ENCODE measurements at regions not wholly inside any gene's neighbourhood (a gene's known extent, or its start where the extent isn't known, plus 50 kb on each side); places are given as distances from the start of the nearest gene placed in this dataset.

- 84 to 85% methylated on average over 7 of the region's 7 CpGs for WGBS, 2 donors
- H3K4me3 ChIP-seq = no peak overlapping the region
- H3K9me3 ChIP-seq = peaks cover 0 to 46% (median 17%) of the 10 kb centered on the region in 11 donors
- DNase-seq = no peak
- H3K4me1 ChIP-seq = peaks cover 0 to 5% (median 0%) of the 10 kb centered on the region in 9 donors
- intact Hi-C loops (cut with DNase I) = loop anchor here in 1 of 10 donors (5.0 kb wide), 1 partner anchor 34 kb away; no protein-coding TSS in a partner anchor
- H3K36me3 ChIP-seq = no peaks in the 10 kb centered on the region
- no peak overlapping the region for H3K27ac ChIP-seq
- no peaks in the 10 kb centered on the region for H3K27me3 ChIP-seq
- no peak for ATAC-seq
- TF ChIP-seq, protein P1, sequence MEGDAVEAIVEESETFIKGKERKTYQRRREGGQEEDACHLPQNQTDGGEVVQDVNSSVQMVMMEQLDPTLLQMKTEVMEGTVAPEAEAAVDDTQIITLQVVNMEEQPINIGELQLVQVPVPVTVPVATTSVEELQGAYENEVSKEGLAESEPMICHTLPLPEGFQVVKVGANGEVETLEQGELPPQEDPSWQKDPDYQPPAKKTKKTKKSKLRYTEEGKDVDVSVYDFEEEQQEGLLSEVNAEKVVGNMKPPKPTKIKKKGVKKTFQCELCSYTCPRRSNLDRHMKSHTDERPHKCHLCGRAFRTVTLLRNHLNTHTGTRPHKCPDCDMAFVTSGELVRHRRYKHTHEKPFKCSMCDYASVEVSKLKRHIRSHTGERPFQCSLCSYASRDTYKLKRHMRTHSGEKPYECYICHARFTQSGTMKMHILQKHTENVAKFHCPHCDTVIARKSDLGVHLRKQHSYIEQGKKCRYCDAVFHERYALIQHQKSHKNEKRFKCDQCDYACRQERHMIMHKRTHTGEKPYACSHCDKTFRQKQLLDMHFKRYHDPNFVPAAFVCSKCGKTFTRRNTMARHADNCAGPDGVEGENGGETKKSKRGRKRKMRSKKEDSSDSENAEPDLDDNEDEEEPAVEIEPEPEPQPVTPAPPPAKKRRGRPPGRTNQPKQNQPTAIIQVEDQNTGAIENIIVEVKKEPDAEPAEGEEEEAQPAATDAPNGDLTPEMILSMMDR (IDR thresholded peaks at IDR 0.05) = no peak
Observed at GRCh38 chr7:80563561-80564327, 51.9 kb upstream of the GNAT3 start.

DNA sequence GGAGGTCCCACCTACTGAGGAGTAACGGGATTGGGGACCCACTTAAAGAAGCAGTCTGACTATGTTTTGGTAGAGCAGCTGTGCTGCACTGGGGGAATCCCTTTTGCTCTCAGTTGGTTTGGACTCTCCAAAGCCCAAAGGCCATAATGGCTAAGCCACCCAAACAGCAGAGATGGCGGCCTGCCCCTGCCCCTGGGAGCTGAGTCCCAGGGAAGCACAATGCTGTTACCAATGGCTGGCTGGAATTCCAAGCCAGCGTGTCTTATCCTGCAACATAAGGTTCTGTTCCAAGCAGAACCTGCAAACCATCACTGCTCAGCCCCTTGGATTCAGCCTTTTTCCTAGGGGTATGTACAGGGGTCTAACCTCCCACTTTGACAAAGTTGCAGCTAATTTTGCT, 53.7 kb upstream of the GNAT3 start:
- DNase-seq = no peak
- WGBS, 2 donors = 98 to 100% methylated on average over 3 of the region's 3 CpGs
- ATAC-seq = no peak
- Histone ChIP-seq H3K4me1 (peaks cover 0 to 6% (median 0%) of the 10 kb centered on the region in 9 donors), H3K9me3 (peaks cover 0 to 28% (median 17%) of the 10 kb centered on the region in 11 donors), H3K27ac (no peak overlapping the region), H3K36me3 (no peaks in the 10 kb centered on the region), H3K27me3 (no peaks in the 10 kb centered on the region), H3K4me3 (no peak overlapping the region)
- TF ChIP-seq, protein P1 (IDR thresholded peaks at IDR 0.05) = no peak
- intact Hi-C loops (cut with DNase I) = no loop called here

DNA sequence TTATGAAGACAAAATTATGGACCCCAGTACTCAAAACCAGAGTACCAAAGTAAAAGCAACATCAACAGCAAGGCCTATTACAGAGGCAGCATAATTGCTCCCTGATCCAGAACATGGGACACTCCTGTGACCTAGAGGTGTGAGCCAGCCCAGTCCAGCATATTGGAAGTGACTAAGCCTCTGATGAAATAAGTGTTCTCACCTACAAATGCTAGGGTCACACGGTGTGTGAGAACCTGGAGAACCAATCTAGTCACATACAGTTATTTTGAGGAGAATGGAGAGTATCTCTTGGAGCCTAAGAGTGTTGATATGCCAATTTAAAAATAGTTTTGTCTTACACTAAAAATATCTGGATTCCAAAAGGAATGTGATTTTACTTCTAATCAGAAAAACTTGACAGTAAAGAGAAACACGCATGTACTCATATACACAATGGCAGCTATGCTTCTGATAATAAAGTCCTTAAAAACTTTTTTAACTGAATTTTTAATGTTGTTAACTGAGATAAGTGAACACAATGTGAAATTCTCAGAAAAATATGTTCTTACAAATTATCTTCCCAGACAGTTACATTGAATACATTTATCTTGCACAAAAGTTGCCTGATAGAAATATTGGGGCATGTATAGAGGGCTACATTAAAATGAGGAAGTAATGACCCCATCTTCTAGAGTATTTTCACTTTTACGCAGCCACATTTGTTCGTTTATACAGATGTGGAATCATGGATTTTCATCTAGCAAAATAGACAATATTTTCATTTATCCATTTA, 56.8 kb upstream of the CD36 start:
- Histone ChIP-seq H3K27ac (peak overlapping the region; percentile 11 to 79 (median 68)), H3K4me1 (peaks cover 2 to 51% (median 25%) of the 10 kb centered on the region in 9 donors), H3K9me3 (no peaks in the 10 kb centered on the region), H3K4me3 (no peak overlapping the region), H3K27me3 (no peaks in the 10 kb centered on the region), H3K36me3 (no peaks in the 10 kb centered on the region)
- WGBS, 2 donors = 72 to 74% methylated on average over 4 of the region's 4 CpGs
- intact Hi-C loops (cut with DNase I) = loop anchor here in 1 of 10 donors (10.0 kb wide), 1 partner anchor 63 kb away; no protein-coding TSS in a partner anchor
- TF ChIP-seq, protein P1 (IDR thresholded peaks at IDR 0.05) = no peak
- ATAC-seq (peak; percentile 74 to 98 (median 91)), DNase-seq (peak in 1 of 2 donors; percentile 57)

DNA sequence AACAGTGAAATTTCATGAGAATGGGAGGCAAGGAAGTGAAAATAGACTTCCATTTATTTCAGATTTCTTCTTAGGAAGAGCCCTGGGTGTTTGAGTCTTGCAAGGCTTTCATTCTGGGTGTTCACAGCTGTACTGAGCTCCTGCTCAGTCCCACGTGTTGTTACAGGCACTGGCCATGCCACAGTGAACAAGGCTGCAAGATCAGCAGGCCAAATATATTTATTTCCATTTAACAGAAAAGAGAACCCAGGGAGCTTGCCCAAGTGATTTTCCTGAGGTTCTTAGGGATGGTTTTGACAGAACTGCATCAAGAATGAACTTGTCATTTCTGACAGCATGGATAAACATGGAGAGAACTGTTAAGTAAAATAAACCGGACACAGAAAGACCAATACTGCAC, 54.5 kb upstream of the CD36 start:
- Histone ChIP-seq H3K27ac (peak overlapping the region in 9 of 10 donors; percentile 11 to 79 (median 63)), H3K36me3 (no peaks in the 10 kb centered on the region), H3K4me3 (no peak overlapping the region), H3K9me3 (no peaks in the 10 kb centered on the region), H3K4me1 (peaks cover 2 to 55% (median 28%) of the 10 kb centered on the region in 9 donors), H3K27me3 (no peaks in the 10 kb centered on the region)
- TF ChIP-seq, protein P1 (IDR thresholded peaks at IDR 0.05) = no peak
- WGBS, 2 donors = 41 to 65% methylated on average over 2 of the region's 2 CpGs
- peak in 6 of 8 donors; percentile 37 to 78 (median 62) for ATAC-seq
- DNase-seq = no peak
- intact Hi-C loops (cut with DNase I) = loop anchor here in 1 of 10 donors (10.0 kb wide), 1 partner anchor 61 kb away; no protein-coding TSS in a partner anchor

Data from heart right ventricle (tissue), 16 donors.